Cardiac septum (tissue), 1 donor: ENCODE measurements at regions not wholly inside any gene's neighbourhood (a gene's known extent, or its start where the extent isn't known, plus 50 kb on each side); places are given as distances from the start of the nearest gene placed in this dataset.

Experiments
- DNase-seq: peaks from one replicate; pipeline ENCODE4 v3.0.0-alpha.2; 2020; ENCODE audit warnings: low spot score
- intact Hi-C: fragments of 100-400 bp; cut with DNase I; formaldehyde crosslinking; loops from one replicate; pipeline ENCODE4 v1.14.0; 2022
- donor health status: DM: no; HTN: no; CAD: no.

DNA sequence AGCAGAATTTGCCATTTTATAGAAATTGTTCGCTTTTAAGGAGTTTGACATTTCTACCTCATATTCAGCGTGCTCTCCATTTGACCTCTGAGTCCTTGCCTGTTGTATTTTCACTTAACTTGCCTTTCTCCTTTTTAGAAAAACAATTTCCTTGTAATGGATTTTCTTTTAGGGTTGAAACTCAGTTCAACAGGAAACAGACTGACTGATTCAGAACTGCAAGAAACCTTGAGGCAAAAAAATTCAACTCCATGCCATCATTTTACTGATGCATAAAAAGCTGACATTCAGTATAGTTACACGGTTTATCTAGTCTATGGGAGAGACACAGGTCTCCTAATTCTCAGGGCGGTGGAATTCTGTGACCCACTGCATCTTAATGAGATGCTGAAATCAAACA, 59.8 kb downstream of the MRPS30 start:
- intact Hi-C loops = no loop called here
- no peak for DNase-seq

DNA sequence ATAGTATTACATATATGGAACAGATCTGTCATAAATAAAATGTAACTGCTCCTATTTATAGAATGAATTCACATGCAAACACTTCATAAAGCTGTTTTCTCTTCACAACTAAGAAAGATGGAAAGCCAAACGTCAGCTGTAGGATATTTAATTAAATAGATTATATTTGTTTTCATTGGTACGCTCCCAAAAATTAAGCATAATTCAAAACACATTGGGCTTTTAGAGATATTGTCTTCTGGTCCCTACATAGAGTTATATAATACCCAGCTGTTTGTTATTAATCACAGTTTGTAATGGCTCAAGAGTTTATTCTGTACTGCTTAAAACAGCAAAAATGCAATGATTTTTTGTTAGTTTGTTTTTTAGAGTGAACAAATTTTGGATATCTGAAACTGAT, 61.2 kb downstream of the MRPS30 start:
- DNase-seq = no peak

DNA sequence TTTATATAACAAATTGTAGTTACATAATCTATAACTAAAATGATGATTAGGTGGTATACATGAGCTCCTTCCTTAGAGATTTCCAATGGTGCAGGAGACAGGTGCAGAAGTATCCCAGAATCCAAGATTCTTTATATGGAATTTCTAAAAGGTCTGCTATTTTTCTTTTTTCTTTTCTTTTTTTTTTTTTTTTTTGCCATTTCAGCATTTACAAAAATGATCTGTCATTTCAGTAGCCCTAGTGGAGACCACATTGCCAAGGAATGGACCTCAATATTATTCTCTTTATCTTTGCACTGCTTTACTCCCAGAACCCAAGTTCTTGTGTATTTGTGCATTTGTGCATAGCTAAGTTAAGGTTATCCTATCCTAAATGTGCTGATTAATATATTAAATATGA, 61.7 kb downstream of the MRPS30 start:
- DNase-seq = no peak

More for the DNA sequence above, 61.2 kb downstream of the MRPS30 start:
- intact Hi-C loops = no loop called here

DNA sequence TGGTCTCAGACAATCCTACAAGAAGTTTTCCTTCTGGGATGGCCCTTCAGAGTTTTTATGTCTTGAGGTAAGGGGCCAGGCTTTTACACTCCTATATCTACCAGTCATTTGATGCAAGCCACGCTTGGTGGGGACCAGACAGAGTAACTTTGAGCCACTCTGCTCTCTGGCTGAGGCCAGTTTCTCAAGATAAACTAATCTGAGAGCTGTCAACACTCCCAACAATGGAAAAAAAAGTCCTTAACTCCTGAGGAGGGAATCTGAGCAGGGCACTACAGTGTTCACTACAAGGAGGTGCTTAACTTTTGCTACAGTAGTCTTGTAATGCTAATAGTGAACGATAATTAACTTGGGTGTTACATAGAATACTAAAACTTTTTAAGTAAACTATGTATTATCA, 62.7 kb downstream of the MRPS30 start:
- no peak for DNase-seq
- intact Hi-C loops = no loop called here

More for the DNA sequence above, 61.7 kb downstream of the MRPS30 start:
- intact Hi-C loops = no loop called here

DNA sequence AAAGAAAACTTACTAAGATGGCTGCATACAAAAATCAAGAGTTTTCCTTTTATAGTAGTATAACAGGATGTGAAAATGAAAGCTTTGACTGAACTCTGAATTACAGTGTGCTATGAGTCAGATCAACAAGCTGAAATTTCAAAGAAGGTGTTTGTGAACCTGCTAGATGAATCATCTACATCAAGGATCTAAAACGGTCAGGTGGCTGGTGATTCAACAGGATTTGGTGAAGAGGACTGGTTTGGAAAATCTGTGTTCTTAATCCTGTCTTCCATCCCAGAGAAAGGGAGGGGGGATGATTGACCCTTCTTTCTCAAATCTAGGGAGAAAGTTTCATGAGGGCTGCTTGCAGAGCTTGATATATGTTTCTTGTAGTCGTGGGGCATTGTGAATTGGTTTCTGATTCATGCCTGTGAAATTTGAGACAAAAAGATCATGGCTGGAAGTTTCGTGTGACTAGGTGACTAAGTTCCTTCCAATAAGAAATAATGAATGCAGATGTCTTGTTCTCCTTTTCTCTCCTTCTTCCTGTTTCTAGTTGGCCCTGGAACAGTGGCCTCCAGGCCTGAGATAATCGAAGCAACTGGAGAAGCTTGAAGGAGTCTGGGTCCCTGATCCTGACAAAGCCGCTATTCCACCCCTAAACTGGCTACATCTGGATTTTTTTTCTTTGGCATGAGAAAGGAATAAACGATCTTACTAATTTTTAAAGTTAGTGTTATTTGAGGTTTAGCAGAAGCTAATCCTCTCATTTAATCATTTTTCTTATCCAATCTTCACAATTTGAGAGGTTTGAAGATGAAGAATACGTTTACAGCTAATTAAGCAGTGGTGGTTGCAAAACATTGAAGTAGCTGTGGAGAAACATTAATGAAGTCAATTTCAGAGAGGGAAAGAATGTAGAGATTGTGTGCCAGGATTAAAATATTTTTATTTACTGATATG, 67.2 kb downstream of the MRPS30 start:
- DNase-seq = no peak
- intact Hi-C loops = no loop called here

DNA sequence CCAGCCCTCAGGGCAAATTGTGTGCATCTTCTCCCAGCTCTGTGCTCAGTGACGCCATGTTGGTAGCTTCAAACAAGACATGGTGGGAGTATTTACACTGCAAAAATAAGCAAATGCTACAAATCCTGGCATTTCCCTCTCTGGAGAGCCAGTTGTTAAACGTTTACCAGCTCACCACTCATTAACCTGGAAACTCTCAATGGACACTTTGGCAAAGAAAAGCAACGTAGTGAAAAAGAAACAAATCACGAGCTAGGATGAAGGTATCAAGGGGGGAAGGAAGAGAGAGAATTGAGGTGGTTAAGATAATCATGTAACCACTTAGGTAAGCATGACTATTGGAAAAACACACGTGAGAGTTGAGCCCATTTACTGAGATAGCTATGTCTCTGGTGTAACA, 72.5 kb downstream of the MRPS30 start:
- DNase-seq = no peak
- intact Hi-C loops = no loop called here

DNA sequence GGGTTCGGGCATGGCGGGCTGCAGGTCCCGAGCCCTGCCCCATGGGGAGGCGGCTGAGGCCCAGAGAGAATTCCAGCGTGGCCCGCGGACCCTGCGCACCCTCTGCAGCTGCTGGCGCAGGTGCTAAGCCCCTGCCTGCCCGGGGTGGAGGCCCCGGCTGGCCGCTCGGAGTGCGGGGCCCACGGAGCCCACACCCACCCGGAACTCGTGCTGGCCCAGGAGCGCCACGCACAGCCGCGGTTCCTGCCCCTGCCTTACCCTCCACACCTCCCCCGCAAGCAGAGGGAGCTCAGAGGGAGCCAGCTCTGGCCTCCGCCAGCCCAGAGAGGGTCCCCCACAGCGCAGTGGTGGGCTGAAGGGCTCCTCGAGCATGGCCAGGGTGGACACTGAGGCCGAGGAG, 75.3 kb downstream of the MRPS30 start:
- no peak for DNase-seq
- intact Hi-C loops = no loop called here

DNA sequence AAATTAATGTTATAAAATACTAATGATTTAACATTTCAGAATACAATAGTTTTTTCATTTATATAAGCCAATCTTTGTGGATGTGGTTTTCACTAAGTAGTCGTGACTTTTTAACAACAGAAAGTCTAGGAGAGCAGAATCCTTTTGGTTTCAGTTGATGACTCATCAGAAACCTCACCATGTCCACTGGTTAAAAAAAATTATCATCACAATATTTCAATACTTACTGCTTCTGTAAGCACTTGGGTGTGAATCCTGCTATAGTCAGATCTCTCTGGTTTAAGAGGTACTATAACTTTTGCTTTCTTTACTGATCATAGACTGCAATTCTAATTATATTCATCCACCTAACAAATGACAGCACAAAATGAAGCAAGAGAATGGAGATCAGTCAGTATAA, 77.2 kb downstream of the MRPS30 start:
- intact Hi-C loops = no loop called here

DNA sequence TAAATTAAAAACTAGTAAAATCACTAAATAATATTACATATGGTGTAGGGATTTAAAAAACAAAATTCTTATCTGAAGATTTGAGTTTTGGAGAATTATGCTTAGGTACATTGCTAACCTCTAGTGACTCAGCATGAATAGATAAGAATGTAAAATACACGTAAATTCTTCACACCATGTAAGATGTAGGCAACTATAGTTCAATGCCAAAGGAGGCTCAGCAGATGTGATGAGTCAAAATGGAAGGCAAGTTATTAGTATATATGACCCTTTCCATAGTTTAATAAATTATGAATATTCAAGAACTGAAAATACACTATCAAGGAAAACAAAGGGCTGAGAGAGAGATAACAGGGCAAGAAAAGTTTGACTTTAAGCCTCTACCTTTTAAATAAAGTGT, 79.0 kb downstream of the MRPS30 start:
- intact Hi-C loops = no loop called here
- no peak for DNase-seq

More for the DNA sequence above, 77.2 kb downstream of the MRPS30 start:
- no peak for DNase-seq

DNA sequence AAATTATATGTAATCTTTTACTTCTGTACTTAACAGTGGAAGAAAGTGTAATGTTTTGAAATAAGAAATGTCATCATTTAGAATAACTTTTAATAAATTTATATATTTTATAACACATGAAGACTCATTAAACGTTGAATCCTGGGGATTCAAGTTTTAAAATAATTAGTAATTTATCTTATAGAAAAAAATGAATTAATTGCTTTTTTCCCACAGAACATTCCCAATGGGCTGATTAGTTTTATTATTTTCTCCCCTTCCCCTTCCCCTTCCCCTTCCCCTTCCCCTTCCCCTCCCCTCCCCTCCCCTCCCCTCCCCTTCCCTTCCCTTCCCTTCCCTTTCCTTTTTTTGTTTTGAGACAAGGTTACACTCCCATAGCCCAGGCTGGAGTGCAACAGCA, 79.7 kb downstream of the MRPS30 start:
- no peak for DNase-seq
- intact Hi-C loops = no loop called here

DNA sequence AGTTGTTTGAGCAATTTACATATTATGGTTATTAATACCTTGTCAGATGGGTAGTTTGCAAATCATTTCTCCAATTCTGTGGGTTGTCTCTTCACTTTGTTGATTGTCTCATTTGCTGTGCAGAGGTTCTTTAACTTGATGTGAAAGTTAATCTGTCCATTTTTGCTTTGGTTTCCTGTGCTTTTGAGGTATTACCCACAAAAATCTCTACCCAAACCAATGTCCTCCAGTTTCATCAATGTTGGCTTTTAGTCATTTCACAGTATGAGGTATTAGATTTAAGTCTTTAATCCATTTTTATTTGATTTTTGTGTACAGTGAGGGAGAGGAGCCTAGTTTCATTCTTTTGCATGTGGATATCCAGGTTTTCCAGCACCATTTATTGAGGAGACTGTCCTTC, 82.4 kb downstream of the MRPS30 start:
- intact Hi-C loops = no loop called here
- no peak for DNase-seq

DNA sequence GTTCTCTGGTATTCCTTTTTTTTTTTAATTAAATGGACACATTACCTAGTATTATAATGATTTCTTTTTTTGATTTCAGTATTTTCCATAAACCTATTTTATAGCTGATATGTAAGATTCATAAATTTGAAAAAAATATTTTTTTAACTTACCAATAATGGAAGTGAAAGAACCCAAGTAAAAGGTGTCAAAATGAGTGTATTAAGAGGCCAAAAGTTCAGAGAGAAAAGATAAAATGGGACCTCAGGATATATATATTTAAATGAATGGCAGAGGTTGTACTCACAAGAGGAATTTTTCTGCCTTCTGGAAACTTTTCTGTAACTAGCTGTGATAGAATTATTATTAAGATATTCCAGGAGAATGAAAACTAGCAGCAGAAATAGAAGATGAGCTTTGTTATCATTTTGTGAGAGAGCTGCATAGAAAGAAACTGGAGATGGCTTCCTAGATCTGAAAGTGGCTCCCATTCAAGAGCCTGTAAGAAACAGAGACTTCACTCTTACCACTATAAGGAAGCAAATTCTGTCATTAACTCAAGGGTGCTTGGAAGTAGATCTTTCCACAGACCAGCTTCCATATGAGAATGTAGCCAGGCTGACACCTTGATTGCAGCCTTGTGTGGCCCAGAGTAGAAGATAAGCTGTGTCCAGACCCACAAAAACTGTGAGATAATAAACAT, 91.7 kb downstream of the MRPS30 start:
- intact Hi-C loops = no loop called here
- no peak for DNase-seq

DNA sequence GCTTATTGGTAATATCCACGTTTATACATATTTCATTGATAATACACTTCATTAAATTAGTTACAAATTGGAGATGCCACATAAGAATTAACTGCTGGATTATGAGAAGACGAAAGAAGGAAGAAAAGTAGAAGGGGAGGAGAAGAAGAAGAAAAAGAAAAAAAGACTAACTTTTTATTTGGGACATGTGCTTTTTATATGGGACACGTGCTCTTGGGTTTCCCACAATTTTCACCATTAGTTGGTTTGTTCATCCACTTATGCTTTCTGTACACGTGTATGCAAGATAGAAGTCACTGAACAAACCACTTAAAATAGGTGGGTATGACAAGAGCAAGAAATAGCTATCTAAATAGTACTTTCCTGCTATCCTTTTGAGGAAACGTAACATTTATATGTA, 98.6 kb downstream of the MRPS30 start:
- intact Hi-C loops = no loop called here
- no peak for DNase-seq

DNA sequence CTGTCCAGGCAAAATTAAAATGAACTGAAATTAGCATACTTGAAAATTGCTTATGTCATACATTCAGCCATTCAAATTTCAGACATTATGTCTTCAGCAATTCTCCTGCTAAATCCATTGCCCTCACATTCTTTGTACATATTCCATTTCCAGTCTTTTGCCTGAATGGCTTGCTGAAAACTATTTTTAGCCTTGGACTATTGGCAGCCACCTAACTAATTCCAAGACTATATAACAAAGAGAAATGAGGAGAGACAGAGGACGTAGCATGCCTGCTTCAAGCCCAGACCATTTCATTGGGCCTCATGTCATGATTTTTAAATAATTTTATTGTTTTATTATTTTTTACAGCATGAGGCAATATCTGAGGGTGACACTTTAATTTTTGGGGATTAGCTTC, 100.3 kb downstream of the MRPS30 start:
- intact Hi-C loops = no loop called here
- DNase-seq = no peak

DNA sequence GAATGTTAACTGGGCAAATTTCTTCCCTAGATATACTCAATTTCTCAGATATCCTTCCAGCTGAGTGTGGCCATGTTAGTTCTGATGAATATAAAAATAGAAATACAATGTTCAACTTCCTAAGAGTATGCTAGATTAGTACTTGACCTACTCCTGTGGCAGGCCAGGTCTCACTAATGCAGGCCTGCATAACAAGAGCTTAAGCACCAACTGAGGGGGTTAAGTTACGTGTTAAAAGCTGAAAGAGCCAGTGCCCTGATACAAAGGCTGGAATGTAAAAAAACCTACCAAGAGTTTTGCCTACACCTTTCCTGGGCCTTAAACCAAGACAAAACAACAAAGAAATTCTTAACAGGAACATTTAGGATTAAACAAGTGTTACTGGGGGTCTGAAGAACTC, 102.8 kb downstream of the MRPS30 start:
- no peak for DNase-seq
- intact Hi-C loops = no loop called here

DNA sequence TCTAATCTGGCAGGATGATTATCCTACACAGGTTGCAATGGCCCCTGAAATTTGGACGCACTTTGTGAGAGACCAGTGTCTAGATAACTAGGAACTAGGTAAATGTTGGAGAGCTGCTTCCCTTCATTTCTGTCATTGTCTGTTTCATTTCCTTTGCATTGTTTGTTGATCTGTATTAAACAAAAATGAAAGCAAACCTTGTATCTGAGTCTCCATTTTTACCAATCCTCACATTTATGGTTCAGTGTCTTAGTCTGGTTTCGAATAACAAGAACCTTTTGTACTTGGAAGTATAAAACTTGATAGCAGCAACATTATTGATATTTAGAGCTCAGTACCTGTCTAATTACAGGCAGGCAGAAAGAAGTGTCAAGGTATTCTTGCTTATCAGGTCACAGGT, 105.5 kb downstream of the MRPS30 start:
- intact Hi-C loops = no loop called here

DNA sequence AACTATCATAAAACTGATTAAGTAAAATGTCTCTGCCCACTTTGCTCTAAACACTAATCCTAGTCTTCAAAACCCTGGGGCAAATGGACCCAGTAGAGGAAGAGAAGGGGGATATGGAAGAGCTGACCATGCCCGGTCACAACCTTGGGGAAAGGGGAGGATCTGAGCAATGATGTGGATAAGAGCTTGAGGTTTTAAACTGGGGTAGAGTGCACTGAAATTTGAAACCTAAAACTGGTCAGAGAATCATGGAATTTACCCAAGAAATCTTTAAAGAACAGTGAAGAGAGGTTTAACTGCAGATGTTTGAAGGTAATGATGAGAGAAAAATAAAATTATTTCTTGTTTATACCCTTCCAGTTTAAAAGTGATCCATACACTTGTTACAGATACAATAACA, 110.8 kb downstream of the MRPS30 start:
- intact Hi-C loops = no loop called here
- no peak for DNase-seq

More for the DNA sequence above, 105.5 kb downstream of the MRPS30 start:
- DNase-seq = no peak

DNA sequence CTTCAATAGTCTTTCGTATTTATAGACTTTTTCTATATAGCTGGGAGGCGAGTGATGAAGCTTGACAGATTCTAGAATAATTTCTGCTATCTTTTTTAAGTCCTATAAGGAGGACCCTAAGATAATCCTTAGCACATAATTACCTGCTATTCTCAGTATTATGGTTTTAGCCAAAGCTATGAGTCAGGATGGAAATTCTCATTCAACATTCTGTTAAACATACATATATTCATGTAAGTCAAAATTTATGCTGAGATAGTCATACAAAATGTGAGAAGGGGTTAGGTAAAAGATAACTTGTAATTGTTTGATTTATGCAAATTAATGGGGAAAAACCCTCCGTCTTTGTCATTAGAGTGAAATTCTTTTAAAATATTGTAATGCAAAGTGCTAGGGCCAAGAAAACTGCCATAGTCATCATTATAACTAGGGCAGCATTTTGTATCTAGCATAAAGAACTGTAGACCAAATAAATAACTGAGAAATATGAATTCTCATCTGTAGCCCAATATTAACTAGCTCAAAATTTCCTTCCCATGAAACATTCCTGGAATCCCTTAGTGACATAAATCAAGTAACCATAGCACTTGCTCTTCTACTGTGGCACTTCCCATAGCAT, 118.5 kb downstream of the MRPS30 start:
- intact Hi-C loops = no loop called here
- DNase-seq = no peak

DNA sequence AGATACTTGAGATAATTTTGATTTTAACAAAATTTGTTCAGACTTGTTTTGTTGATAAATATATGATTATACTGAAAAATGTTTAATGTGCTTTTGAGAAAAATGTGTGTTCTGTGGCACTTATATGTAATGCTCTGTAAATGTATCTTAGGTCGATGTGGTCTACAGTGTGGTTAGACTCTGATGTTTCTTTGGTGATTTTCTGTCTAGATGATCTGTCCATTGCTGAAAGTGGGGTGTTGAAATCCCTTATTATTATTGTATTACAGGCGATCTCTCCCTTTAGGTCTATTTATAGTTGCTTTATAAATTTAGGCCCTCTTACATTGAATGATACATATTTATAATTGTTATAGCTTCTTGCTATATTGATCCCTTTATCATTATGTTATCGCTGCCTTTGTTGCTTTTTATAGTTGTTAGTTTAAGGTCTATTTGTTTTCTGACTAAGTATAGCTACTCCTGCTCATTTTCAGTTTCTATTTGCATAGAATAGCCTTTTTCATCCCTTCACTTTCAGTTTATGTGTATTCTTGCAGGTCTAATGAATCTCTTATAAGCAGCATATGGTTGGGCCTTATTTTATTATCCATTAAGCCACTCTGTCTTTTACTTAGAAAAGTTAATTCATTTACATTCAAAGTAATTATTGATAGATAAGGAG, 124.3 kb downstream of the MRPS30 start:
- intact Hi-C loops = no loop called here
- DNase-seq = no peak

DNA sequence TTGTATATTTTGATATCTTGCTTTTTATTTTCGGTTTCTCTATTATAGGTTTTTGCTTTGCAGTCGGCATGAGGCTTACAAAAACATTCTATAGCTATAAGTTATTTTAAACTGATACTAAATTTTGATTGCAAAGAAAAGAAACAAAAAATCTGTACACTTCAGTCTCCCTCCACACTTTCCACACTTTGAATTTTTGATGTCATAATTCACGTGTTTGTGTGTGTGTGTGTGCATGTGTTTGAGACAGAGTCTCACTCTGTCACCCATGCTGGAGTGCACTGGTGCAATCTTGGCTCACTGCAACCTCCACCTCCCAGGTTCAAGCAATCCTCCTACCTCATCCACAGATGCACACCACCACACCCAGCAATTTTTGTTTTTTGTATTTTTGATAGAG, 124.9 kb downstream of the MRPS30 start:
- intact Hi-C loops = no loop called here
- DNase-seq = no peak
